DND-41 (cell line): ENCODE measurements at regions not wholly inside any gene's neighbourhood (a gene's known extent, or its start where the extent isn't known, plus 50 kb on each side); places are given as distances from the start of the nearest gene placed in this dataset.
"Not testable (repeated sequence)": the region's sequence is repeated elsewhere in the genome, so short reads cannot be mapped to it uniquely, and the experiment has no call there.

Experiments
- ATAC-seq: fragments of 200-7000 bp; cut with Tn5 transposase; 3 replicates; pipeline ENCODE4 v1.9.1; 2021; ENCODE audit warnings: low read depth; ENCODE audit not compliant: insufficient read depth
- DNase-seq: peaks from one replicate; pipeline ENCODE4 v3.0.0-alpha.2; 2020
- H2AFZ ChIP-seq: 2 replicates; pipeline ENCODE4 v1.6.0; 2012; ENCODE audit warnings: low read depth, low read length
- H3K27ac ChIP-seq: 2 replicates; pipeline ENCODE4 v1.5.1; 2012; ENCODE audit warnings: low read length, inconsistent platforms
- H3K27me3 ChIP-seq: fragments of 200-600 bp; sonication (generic); 2 replicates; pipeline ENCODE4 v1.6.0; 2012; ENCODE audit warnings: low read length, mild to moderate bottlenecking, inconsistent platforms; ENCODE audit not compliant: insufficient read depth, poor library complexity
- H3K36me3 ChIP-seq: 2 replicates; pipeline ENCODE4 v1.5.1; 2012; ENCODE audit warnings: low read length, inconsistent platforms; ENCODE audit not compliant: insufficient read depth
- H3K4me1 ChIP-seq: 2 replicates; pipeline ENCODE4 v1.5.1; 2012; ENCODE audit warnings: mild to moderate bottlenecking, low read length; ENCODE audit not compliant: insufficient read depth
- H3K4me2 ChIP-seq: 2 replicates; pipeline ENCODE4 v1.6.0; 2012; ENCODE audit warnings: mild to moderate bottlenecking, moderate library complexity, low read length, inconsistent platforms; ENCODE audit not compliant: insufficient read depth
- H3K4me3 ChIP-seq, 2 experiments: fragments of 200-600 bp in 1 of 2; shearing (Covaris generic) in 1 of 2; 2 replicates each; pipeline ENCODE4 v1.5.1; 2012 to 2016; ENCODE audit warnings: inconsistent platforms in 2 of 2, low read length in 2 of 2, mild to moderate bottlenecking in 2 of 2, low read depth in 1 of 2, moderate library complexity in 1 of 2
- H3K79me2 ChIP-seq: 2 replicates; pipeline ENCODE4 v1.6.0; 2012; ENCODE audit warnings: low read length, inconsistent platforms; ENCODE audit not compliant: insufficient read depth
- H3K9ac ChIP-seq: 2 replicates; pipeline ENCODE4 v1.6.0; 2012; ENCODE audit warnings: low read depth, mild to moderate bottlenecking, inconsistent platforms, low read length, moderate library complexity
- H3K9me3 ChIP-seq: 2 replicates; pipeline ENCODE4 v1.5.1; 2012; ENCODE audit warnings: low read length, moderate library complexity, mild to moderate bottlenecking, inconsistent platforms; ENCODE audit not compliant: insufficient read depth, severe bottlenecking
- H4K20me1 ChIP-seq: 2 replicates; pipeline ENCODE4 v1.6.0; 2012; ENCODE audit warnings: low read length; ENCODE audit not compliant: insufficient read depth
- EZH2 ChIP-seq: IDR thresholded peaks from 3 replicates; pipeline ENCODE4 v1.6.1; 2012; ENCODE audit warnings: borderline replicate concordance, low read depth, mild to moderate bottlenecking, moderate library complexity, low read length, inconsistent platforms; ENCODE audit not compliant: severe bottlenecking
- TF ChIP-seq, protein P1 (sequence below): IDR thresholded peaks from 2 replicates; pipeline ENCODE4 v1.5.1; 2012; ENCODE audit warnings: borderline replicate concordance, low read length, moderate library complexity, mild to moderate bottlenecking; ENCODE audit not compliant: poor library complexity, severe bottlenecking; ENCODE audit errors: extremely low read depth

DNA sequence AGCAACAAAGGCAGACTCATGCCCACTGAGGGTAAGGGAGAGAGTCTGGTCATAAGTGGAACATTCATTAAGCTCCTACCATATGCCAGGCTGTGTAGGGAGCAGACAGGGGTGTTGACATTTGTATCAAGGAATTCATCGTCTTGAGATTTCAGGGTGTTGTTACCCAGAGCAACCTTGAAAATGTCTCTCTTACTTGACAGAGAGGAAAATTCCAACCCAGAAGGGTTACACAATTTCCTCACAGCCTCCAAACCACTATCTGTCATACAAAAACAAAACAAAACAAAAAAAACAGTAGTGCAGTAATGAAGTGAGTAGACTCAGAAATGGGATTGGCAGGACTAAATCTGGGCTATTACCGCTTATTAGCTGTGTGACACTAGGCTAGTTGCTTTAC, 113.2 kb downstream of the MIAT start:
- Histone ChIP-seq H3K27me3 (no peaks in the 10 kb centered on the region), H3K9me3 (no peaks in the 10 kb centered on the region), H3K79me2 (no peaks in the 10 kb centered on the region), H3K36me3 (peaks cover 26% of the 10 kb centered on the region; the same call in 1 of the 2 replicates), H2AFZ (no peak overlapping the region), H3K4me1 (no peaks in the 10 kb centered on the region), H3K4me3 (no peak overlapping the region), H3K4me2 (no peak overlapping the region), H3K27ac (no peak overlapping the region), H3K9ac (no peak overlapping the region), H4K20me1 (no peaks in the 10 kb centered on the region)
- no peak for TF ChIP-seq EZH2
- TF ChIP-seq, protein P1, sequence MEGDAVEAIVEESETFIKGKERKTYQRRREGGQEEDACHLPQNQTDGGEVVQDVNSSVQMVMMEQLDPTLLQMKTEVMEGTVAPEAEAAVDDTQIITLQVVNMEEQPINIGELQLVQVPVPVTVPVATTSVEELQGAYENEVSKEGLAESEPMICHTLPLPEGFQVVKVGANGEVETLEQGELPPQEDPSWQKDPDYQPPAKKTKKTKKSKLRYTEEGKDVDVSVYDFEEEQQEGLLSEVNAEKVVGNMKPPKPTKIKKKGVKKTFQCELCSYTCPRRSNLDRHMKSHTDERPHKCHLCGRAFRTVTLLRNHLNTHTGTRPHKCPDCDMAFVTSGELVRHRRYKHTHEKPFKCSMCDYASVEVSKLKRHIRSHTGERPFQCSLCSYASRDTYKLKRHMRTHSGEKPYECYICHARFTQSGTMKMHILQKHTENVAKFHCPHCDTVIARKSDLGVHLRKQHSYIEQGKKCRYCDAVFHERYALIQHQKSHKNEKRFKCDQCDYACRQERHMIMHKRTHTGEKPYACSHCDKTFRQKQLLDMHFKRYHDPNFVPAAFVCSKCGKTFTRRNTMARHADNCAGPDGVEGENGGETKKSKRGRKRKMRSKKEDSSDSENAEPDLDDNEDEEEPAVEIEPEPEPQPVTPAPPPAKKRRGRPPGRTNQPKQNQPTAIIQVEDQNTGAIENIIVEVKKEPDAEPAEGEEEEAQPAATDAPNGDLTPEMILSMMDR: no peak
- no peak for ATAC-seq
- no peak for DNase-seq

DNA sequence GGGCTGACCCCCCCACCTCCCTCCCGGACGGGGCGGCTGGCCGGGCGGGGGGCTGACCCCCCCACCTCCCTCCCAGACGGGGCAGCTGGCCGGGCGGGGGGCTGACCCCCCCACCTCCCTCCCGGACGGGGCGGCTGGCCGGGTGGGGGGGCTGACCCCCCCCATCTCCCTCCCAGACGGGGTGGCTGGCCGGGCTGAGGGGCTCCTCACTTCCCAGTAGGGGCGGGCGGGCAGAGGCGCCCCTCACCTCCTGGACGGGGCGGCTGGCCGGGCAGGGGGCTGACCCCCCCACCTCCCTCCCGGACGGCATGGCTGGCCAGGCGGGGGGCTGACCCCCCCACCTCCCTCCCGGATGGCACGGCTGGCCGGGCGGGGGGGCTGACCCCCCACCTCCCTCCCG, 115.7 kb downstream of the MIAT start:
- not testable (repeated sequence) for H4K20me1 ChIP-seq, H3K4me1 ChIP-seq, H2AFZ ChIP-seq, H3K27ac ChIP-seq, H3K79me2 ChIP-seq, H3K9ac ChIP-seq, DNase-seq, H3K4me2 ChIP-seq, H3K9me3 ChIP-seq, ATAC-seq, H3K27me3 ChIP-seq, H3K4me3 ChIP-seq
- H3K36me3 ChIP-seq: peaks cover 38% of the 10 kb centered on the region

DNA sequence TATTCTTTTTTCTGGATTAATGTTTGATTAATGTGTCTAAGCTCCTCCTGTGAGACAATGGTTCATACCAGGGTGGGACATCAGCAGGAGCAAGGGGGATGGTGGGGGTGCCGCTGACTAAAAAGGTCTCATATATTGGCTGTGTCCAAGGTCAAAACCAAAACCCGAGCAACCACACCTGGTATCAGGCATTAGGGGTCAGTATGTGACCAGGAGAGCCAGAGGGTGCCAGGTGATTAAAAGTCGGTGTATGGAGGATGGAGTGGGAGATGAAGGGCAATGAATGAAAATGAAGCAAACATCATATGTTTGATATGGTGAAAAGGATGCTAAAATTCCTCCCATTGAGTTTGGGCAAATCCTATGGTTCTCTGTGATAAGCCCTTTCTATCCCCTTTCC, 118.0 kb downstream of the MIAT start:
- Histone ChIP-seq H3K36me3 (peaks cover 61% of the 10 kb centered on the region), H3K9me3 (no peaks in the 10 kb centered on the region), H3K27ac (no peak overlapping the region), H2AFZ (no peak overlapping the region), H3K27me3 (no peaks in the 10 kb centered on the region), H3K9ac (no peak overlapping the region), H3K79me2 (no peaks in the 10 kb centered on the region), H4K20me1 (no peaks in the 10 kb centered on the region), H3K4me1 (no peaks in the 10 kb centered on the region), H3K4me2 (no peak overlapping the region), H3K4me3 (no peak overlapping the region)
- ATAC-seq (no peak), DNase-seq (no peak)
- TF ChIP-seq, protein P1: no peak
- TF ChIP-seq EZH2: no peak

DNA sequence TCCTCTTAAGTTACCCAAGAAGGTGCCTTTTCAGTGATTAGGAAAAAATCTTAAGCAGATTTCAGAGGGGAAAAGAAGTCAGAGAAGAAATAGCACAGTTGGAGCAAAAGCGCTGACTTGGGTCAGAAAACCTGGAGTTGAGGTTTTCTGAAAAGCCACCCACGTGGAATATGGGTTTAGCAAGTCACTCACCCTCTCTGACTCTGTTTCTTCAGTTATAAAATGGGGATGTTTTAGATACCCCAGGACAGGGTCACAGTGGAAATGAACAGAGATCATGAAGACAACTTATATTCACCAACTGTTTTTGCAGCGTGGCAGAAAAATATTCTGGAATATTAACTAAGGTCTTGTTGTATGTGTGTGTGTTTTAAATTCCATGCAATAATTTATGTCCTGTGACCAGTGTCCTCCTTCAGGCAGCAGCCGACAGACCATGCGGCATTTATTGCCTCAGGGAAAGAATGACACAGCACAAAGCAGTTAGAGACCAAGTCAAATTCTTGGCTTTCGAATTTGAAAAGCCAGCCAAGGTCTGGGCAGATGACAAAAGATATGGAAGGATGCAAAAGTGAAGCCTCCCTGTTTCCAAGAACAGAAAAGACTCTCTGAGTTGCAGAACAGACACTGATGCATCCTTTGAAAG, 119.9 kb downstream of the MIAT start:
- no peaks in the 10 kb centered on the region for H3K79me2 ChIP-seq
- no peak overlapping the region for H3K4me3 ChIP-seq
- no peak overlapping the region for H3K4me2 ChIP-seq
- H3K27me3 ChIP-seq: no peaks in the 10 kb centered on the region
- no peak overlapping the region for H3K27ac ChIP-seq
- no peak overlapping the region for H2AFZ ChIP-seq
- H3K9me3 ChIP-seq: no peaks in the 10 kb centered on the region
- no peak for TF ChIP-seq EZH2
- TF ChIP-seq, protein P1: no peak
- no peaks in the 10 kb centered on the region for H3K4me1 ChIP-seq
- H4K20me1 ChIP-seq: no peaks in the 10 kb centered on the region
- no peak for DNase-seq
- no peak for ATAC-seq
- peaks cover 77% of the 10 kb centered on the region for H3K36me3 ChIP-seq
- no peak overlapping the region for H3K9ac ChIP-seq
